ENCODE measurements at regions not wholly inside any gene's neighbourhood (a gene's known extent, or its start where the extent isn't known, plus 50 kb on each side); places are given as distances from the start of the nearest gene placed in this dataset.

DNA sequence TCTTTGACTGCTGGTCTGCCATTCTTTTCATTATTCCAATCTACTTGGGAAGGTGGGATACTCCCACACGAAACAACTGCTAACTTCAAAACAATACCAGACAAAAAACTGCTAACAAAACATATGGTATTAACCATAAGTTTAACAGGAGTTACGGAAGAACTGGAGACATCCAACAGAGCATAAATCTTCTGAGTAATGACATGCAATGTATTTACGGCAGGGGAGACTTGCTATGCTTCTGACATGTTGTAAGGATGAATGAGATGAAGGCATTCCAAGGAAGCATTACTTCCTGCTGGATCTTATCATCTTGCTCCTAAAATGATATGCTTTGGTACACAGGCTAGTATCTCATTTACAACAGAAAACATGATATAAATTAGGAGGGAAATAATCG lies 85.8 kb downstream of the ZNF92 start:
- TF ChIP-seq, protein P1, sequence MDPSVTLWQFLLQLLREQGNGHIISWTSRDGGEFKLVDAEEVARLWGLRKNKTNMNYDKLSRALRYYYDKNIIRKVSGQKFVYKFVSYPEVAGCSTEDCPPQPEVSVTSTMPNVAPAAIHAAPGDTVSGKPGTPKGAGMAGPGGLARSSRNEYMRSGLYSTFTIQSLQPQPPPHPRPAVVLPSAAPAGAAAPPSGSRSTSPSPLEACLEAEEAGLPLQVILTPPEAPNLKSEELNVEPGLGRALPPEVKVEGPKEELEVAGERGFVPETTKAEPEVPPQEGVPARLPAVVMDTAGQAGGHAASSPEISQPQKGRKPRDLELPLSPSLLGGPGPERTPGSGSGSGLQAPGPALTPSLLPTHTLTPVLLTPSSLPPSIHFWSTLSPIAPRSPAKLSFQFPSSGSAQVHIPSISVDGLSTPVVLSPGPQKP (IDR thresholded peaks at IDR 0.05; ENCODE audit: borderline replicate concordance, low read depth, low read length): no peak
- TF ChIP-seq, protein P2, sequence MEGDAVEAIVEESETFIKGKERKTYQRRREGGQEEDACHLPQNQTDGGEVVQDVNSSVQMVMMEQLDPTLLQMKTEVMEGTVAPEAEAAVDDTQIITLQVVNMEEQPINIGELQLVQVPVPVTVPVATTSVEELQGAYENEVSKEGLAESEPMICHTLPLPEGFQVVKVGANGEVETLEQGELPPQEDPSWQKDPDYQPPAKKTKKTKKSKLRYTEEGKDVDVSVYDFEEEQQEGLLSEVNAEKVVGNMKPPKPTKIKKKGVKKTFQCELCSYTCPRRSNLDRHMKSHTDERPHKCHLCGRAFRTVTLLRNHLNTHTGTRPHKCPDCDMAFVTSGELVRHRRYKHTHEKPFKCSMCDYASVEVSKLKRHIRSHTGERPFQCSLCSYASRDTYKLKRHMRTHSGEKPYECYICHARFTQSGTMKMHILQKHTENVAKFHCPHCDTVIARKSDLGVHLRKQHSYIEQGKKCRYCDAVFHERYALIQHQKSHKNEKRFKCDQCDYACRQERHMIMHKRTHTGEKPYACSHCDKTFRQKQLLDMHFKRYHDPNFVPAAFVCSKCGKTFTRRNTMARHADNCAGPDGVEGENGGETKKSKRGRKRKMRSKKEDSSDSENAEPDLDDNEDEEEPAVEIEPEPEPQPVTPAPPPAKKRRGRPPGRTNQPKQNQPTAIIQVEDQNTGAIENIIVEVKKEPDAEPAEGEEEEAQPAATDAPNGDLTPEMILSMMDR (conservative IDR thresholded peaks at IDR 0.05; ENCODE audit: low read depth, low read length): no peak
- TF ChIP-seq POLR2A (IDR thresholded peaks at IDR 0.05; ENCODE audit: low read depth, low read length) (no peak), MAFK (IDR thresholded peaks at IDR 0.05; ENCODE audit: low read depth, low read length) (no peak), BHLHE40 (IDR thresholded peaks at IDR 0.05; ENCODE audit: low read depth, low read length) (no peak), MAZ (IDR thresholded peaks at IDR 0.05; ENCODE audit: borderline replicate concordance, low read depth, low read length) (no peak), RFX5 (IDR thresholded peaks at IDR 0.05; ENCODE audit: low read depth, low read length) (no peak), SMC3 (IDR thresholded peaks at IDR 0.05; ENCODE audit: low read depth, low read length) (no peak)

Data from IMR-90 (cell line).